ENCODE measurements at regions not wholly inside any gene's neighbourhood (a gene's known extent, or its start where the extent isn't known, plus 50 kb on each side); places are given as distances from the start of the nearest gene placed in this dataset.

- no peak for DNase-seq
- H3K27me3 ChIP-seq: no peaks in the 10 kb centered on the region
- intact Hi-C loops (cut with DNase I): loop anchor here (10.0 kb wide), 1 partner anchor 704 kb away; no protein-coding TSS in a partner anchor
- TF ChIP-seq POLR2A (IDR thresholded peaks at IDR 0.05): no peak
- no peak for TF ChIP-seq CTCF (IDR thresholded peaks at IDR 0.05)
- peak overlapping the region in 3 of 4 donors; percentile 27 to 49 (median 42) for H3K27ac ChIP-seq
- H3K4me3 ChIP-seq: no peak overlapping the region
- no peaks in the 10 kb centered on the region for H3K9me3 ChIP-seq
- H3K4me1 ChIP-seq: no peaks in the 10 kb centered on the region
- no peaks in the 10 kb centered on the region for H3K36me3 ChIP-seq
Observed at GRCh38 chr11:112580864-112581263, 320.2 kb upstream of the PLET1 start.

GRCh38 chr11:112581747-112582146 is 321.1 kb upstream of the PLET1 start:
- no peak for DNase-seq
- Histone ChIP-seq H3K27ac (peak overlapping the region in 3 of 4 donors; percentile 27 to 49 (median 42)), H3K27me3 (no peaks in the 10 kb centered on the region), H3K4me3 (no peak overlapping the region), H3K9me3 (no peaks in the 10 kb centered on the region), H3K36me3 (no peaks in the 10 kb centered on the region), H3K4me1 (no peaks in the 10 kb centered on the region)
- TF ChIP-seq CTCF (IDR thresholded peaks at IDR 0.05) (no peak), POLR2A (IDR thresholded peaks at IDR 0.05) (no peak)
- intact Hi-C loops (cut with DNase I): loop anchor here (10.0 kb wide), 1 partner anchor 703 kb away; no protein-coding TSS in a partner anchor
- 54 to 82% methylated on average over 4 of the region's 4 CpGs for WGBS, 2 donors

DNA sequence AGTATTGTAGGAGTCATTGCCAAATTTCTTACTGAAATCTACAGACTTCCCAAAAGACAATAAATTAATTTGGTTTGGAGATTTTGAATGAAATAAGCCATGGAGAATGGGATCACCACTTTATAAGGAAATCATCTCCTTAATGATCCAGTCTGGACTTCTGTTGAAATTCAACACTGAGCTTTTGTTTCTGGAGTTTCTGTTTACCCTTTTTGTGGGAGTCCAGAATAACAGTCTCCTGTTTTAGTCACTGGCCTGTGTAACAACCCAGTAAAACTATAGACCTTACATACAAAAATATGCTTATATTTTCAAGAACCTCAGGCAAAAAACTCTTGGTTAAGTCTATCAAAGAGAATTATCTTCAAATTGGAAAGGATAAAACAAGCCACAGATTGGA is 321.7 kb upstream of the PLET1 start:
- no peak for DNase-seq
- Histone ChIP-seq H3K27me3 (no peaks in the 10 kb centered on the region), H3K27ac (peak overlapping the region in 1 of 4 donors; percentile 42), H3K4me1 (no peaks in the 10 kb centered on the region), H3K9me3 (no peaks in the 10 kb centered on the region), H3K36me3 (no peaks in the 10 kb centered on the region), H3K4me3 (no peak overlapping the region)
- TF ChIP-seq CTCF (IDR thresholded peaks at IDR 0.05) (no peak), POLR2A (IDR thresholded peaks at IDR 0.05) (no peak)
- intact Hi-C loops (cut with DNase I): loop anchor here (10.0 kb wide), 1 partner anchor 702 kb away; no protein-coding TSS in a partner anchor

GRCh38 chr11:112583261-112583893 is 322.7 kb upstream of the PLET1 start:
- no peak overlapping the region for H3K4me3 ChIP-seq
- WGBS, 2 donors: 62 to 66% methylated on average over 8 of the region's 8 CpGs
- H3K27me3 ChIP-seq: no peaks in the 10 kb centered on the region
- no peaks in the 10 kb centered on the region for H3K36me3 ChIP-seq
- DNase-seq: no peak
- no peak for TF ChIP-seq POLR2A (IDR thresholded peaks at IDR 0.05)
- TF ChIP-seq CTCF (IDR thresholded peaks at IDR 0.05): no peak
- peak overlapping the region in 2 of 4 donors; percentile 14 to 42 for H3K27ac ChIP-seq
- intact Hi-C loops (cut with DNase I): loop anchor here (10.0 kb wide), 1 partner anchor 701 kb away; no protein-coding TSS in a partner anchor
- H3K4me1 ChIP-seq: peaks cover 0 to 2% (median 2%) of the 10 kb centered on the region in 3 donors
- H3K9me3 ChIP-seq: no peaks in the 10 kb centered on the region

GRCh38 chr11:112584672-112585071 is 324.0 kb upstream of the PLET1 start:
- no peaks in the 10 kb centered on the region for H3K36me3 ChIP-seq
- H3K27me3 ChIP-seq: no peaks in the 10 kb centered on the region
- TF ChIP-seq POLR2A (IDR thresholded peaks at IDR 0.05): no peak
- TF ChIP-seq CTCF (IDR thresholded peaks at IDR 0.05): peak in 1 of 6 experiments; percentile 31
- no peak overlapping the region for H3K4me3 ChIP-seq
- no peak for DNase-seq
- H3K27ac ChIP-seq: no peak overlapping the region
- H3K9me3 ChIP-seq: no peaks in the 10 kb centered on the region
- 70 to 73% methylated on average over 4 of the region's 4 CpGs for WGBS, 2 donors
- peaks cover 0 to 5% (median 3%) of the 10 kb centered on the region in 3 donors for H3K4me1 ChIP-seq
- intact Hi-C loops (cut with DNase I): loop anchor here (10.0 kb wide), 1 partner anchor 700 kb away; no protein-coding TSS in a partner anchor
